ENCODE measurements at regions not wholly inside any gene's neighbourhood (a gene's known extent, or its start where the extent isn't known, plus 50 kb on each side); places are given as distances from the start of the nearest gene placed in this dataset.

- TF ChIP-seq JUNB (CRISPR knock-in tag; conservative IDR thresholded peaks at IDR 0.05) = no peak
- TF ChIP-seq CBFB (CRISPR knock-in tag; IDR thresholded peaks at IDR 0.05) = no peak
- TF ChIP-seq CTCF (IDR thresholded peaks at IDR 0.05 in 2 of 3, conservative IDR thresholded peaks at IDR 0.05 in 1 of 3; ENCODE audit: insufficient read depth in 2 of 3, low read depth in 1 of 3, low read length in 3 of 3) = no peak
- no peak for TF ChIP-seq CREB1 (IDR thresholded peaks at IDR 0.05)
- TF ChIP-seq CREB1 (CRISPR knock-in tag; IDR thresholded peaks at IDR 0.05) = no peak
- no peak for TF ChIP-seq SUPT5H (IDR thresholded peaks at IDR 0.05)
- no peak for TF ChIP-seq EGR1 (conservative IDR thresholded peaks at IDR 0.05)
- no peak for TF ChIP-seq HDAC6 (IDR thresholded peaks at IDR 0.05; ENCODE audit: low read depth, low read length)
- TF ChIP-seq MTA1 (IDR thresholded peaks at IDR 0.05; ENCODE audit: borderline replicate concordance) = no peak
- TF ChIP-seq MAFG (tag; conservative IDR thresholded peaks at IDR 0.05) = no peak
Measured at GRCh38 chr2:8165550-8165949, 516.3 kb upstream of the ID2 start.

Measured in K562 (cell line).